WTC11 (cell line): ENCODE measurements at regions not wholly inside any gene's neighbourhood (a gene's known extent, or its start where the extent isn't known, plus 50 kb on each side); places are given as distances from the start of the nearest gene placed in this dataset.
A peak's percentile ranks its signal among the peaks of the same experiment; 100 is the strongest.

Experiments used
- ATAC-seq: fragments of 200-7000 bp; cut with Tn5 transposase; 2 replicates; pipeline ENCODE4 v1.10.0; 2021; ENCODE audit warnings: mild to moderate bottlenecking, moderate library complexity
- CTCF ChIA-PET: fragments of 300-600 bp; sonication (Branson Sonifier 250); formaldehyde crosslinking; loops from one replicate; lab custom pipeline; 2021; ENCODE audit warnings: antibody characterized with exemption; lab: Charles Lee
- POLR2A ChIA-PET: fragments of 350-600 bp; sonication (Branson Sonifier 250); formaldehyde crosslinking; loops from one replicate; lab custom pipeline; 2021; ENCODE audit warnings: antibody characterized with exemption; lab: Charles Lee
- DNase-seq: peaks from one replicate; pipeline ENCODE4 v3.0.0; 2021; ENCODE audit warnings: low spot score
- H3K27ac Mint-ChIP-seq: 2 replicates; pipeline ENCODE4 v1.8.0; 2021; ENCODE audit warnings: mixed read lengths
- H3K27me3 Mint-ChIP-seq: 2 replicates; pipeline ENCODE4 v1.8.0; 2021; ENCODE audit warnings: low read depth, mild to moderate bottlenecking, moderate library complexity, mixed read lengths
- H3K36me3 Mint-ChIP-seq: 2 replicates; pipeline ENCODE4 v1.8.0; 2021; ENCODE audit warnings: mixed read lengths
- H3K4me1 Mint-ChIP-seq: 2 replicates; pipeline ENCODE4 v1.8.0; 2022; ENCODE audit warnings: mixed read lengths
- H3K4me3 Mint-ChIP-seq: 2 replicates; pipeline ENCODE4 v1.8.0; 2021; ENCODE audit warnings: mild to moderate bottlenecking, moderate library complexity, mixed read lengths
- H3K9me3 Mint-ChIP-seq: 2 replicates; pipeline ENCODE4 v1.8.0; 2021; ENCODE audit warnings: mixed read lengths
- AR ChIP-seq: fragments of 250-450 bp; sonication (Bioruptor Pico); IDR thresholded peaks from 2 replicates; pipeline ENCODE4 v1.9.0; 2021; ENCODE audit warnings: mild to moderate bottlenecking
- ATF1 ChIP-seq: sonication (generic); formaldehyde crosslinking; IDR thresholded peaks from 2 replicates; pipeline ENCODE4 v1.8.1; 2023; ENCODE audit warnings: mild to moderate bottlenecking, moderate library complexity, missing genetic modification reagents
- CBFB ChIP-seq: sonication (generic); formaldehyde crosslinking; IDR thresholded peaks from 2 replicates; pipeline ENCODE4 v1.8.1; 2022; ENCODE audit warnings: mild to moderate bottlenecking, low read depth, missing genetic modification reagents
- E2F1 ChIP-seq: sonication (generic); formaldehyde crosslinking; IDR thresholded peaks from 2 replicates; pipeline ENCODE4 v1.8.0; 2022; ENCODE audit warnings: mild to moderate bottlenecking, missing genetic modification reagents
- E2F5 ChIP-seq: sonication (generic); formaldehyde crosslinking; IDR thresholded peaks from 2 replicates; pipeline ENCODE4 v1.8.1; 2022; ENCODE audit warnings: mild to moderate bottlenecking, moderate library complexity, missing genetic modification reagents
- FOXK1 ChIP-seq: sonication (generic); formaldehyde crosslinking; IDR thresholded peaks from 2 replicates; pipeline ENCODE4 v1.8.0; 2022; ENCODE audit warnings: mild to moderate bottlenecking, moderate library complexity, missing genetic modification reagents
- GABPB1 ChIP-seq: sonication (generic); formaldehyde crosslinking; IDR thresholded peaks from 2 replicates; pipeline ENCODE4 v1.8.1; 2023; ENCODE audit warnings: mild to moderate bottlenecking, missing genetic modification reagents
- GRHL2 ChIP-seq: fragments of 250-450 bp; sonication (Bioruptor Pico); IDR thresholded peaks from 2 replicates; pipeline ENCODE4 v1.8.0; 2022; ENCODE audit warnings: mild to moderate bottlenecking, moderate library complexity; ENCODE audit not compliant: insufficient replicate concordance, severe bottlenecking
- GTF2I ChIP-seq: fragments of 250-450 bp; sonication (Bioruptor Pico); conservative IDR thresholded peaks from 2 replicates; pipeline ENCODE4 v1.4.0; 2021; ENCODE audit warnings: mild to moderate bottlenecking
- MAX ChIP-seq: sonication (generic); formaldehyde crosslinking; IDR thresholded peaks from 2 replicates; pipeline ENCODE4 v1.8.0; 2022; ENCODE audit warnings: mild to moderate bottlenecking, missing genetic modification reagents
- MLX ChIP-seq: sonication (generic); formaldehyde crosslinking; IDR thresholded peaks from 2 replicates; pipeline ENCODE4 v1.8.1; 2023; ENCODE audit warnings: mild to moderate bottlenecking, missing genetic modification reagents, moderate library complexity
- NFE2L1 ChIP-seq: sonication (generic); formaldehyde crosslinking; IDR thresholded peaks from 2 replicates; pipeline ENCODE4 v1.8.1; 2023; ENCODE audit warnings: missing genetic modification reagents
- NFYB ChIP-seq: sonication (generic); formaldehyde crosslinking; conservative IDR thresholded peaks from 2 replicates; pipeline ENCODE4 v1.8.0; 2022; ENCODE audit warnings: low read depth, missing genetic modification reagents
- PREB ChIP-seq: sonication (generic); formaldehyde crosslinking; IDR thresholded peaks from 2 replicates; pipeline ENCODE4 v1.8.1; 2022; ENCODE audit warnings: mild to moderate bottlenecking, missing genetic modification reagents, moderate library complexity, borderline replicate concordance
- TCF7 ChIP-seq: sonication (generic); formaldehyde crosslinking; IDR thresholded peaks from 2 replicates; pipeline ENCODE4 v1.8.0; 2022; ENCODE audit warnings: mild to moderate bottlenecking, low read depth, missing genetic modification reagents, moderate library complexity
- TEAD1 ChIP-seq: sonication (generic); formaldehyde crosslinking; IDR thresholded peaks from 2 replicates; pipeline ENCODE4 v1.8.0; 2022; ENCODE audit warnings: mild to moderate bottlenecking, missing genetic modification reagents
- USF2 ChIP-seq: sonication (generic); formaldehyde crosslinking; IDR thresholded peaks from 2 replicates; pipeline ENCODE4 v1.8.1; 2023; ENCODE audit warnings: mild to moderate bottlenecking, missing genetic modification reagents, moderate library complexity
- ZBTB21 ChIP-seq: sonication (generic); formaldehyde crosslinking; IDR thresholded peaks from 2 replicates; pipeline ENCODE4 v1.8.1; 2023; ENCODE audit warnings: mild to moderate bottlenecking, missing genetic modification reagents, borderline replicate concordance
- ZNF317 ChIP-seq: sonication (generic); formaldehyde crosslinking; IDR thresholded peaks from 2 replicates; pipeline ENCODE4 v1.8.1; 2023; ENCODE audit warnings: low read depth, mild to moderate bottlenecking, moderate library complexity, missing genetic modification reagents, borderline replicate concordance
- ZNF423 ChIP-seq: fragments of 250-450 bp; sonication (Bioruptor Pico); IDR thresholded peaks from 2 replicates; pipeline ENCODE4 v2.1.2; 2022; ENCODE audit warnings: mild to moderate bottlenecking, moderate library complexity

- CTCF ChIA-PET: interaction anchor here (1.0 kb wide), 1 partner anchor 15 kb away, joined by 3 read pairs; no protein-coding TSS in a partner anchor
- TF ChIP-seq AR (no peak), MLX (CRISPR knock-in tag) (no peak), NFYB (CRISPR knock-in tag) (no peak), E2F5 (CRISPR knock-in tag) (no peak), ATF1 (no peak), ZNF317 (CRISPR knock-in tag) (no peak)
- POLR2A ChIA-PET: no interaction called here
- ATAC-seq: no peak
- Mint-ChIP-seq H3K4me3 (no peak overlapping the region), H3K27me3 (no peaks in the 10 kb centered on the region), H3K36me3 (no peaks in the 10 kb centered on the region), H3K9me3 (no peaks in the 10 kb centered on the region), H3K4me1 (peaks cover 4% of the 10 kb centered on the region), H3K27ac (no peak overlapping the region)
- DNase-seq: no peak
These were observed 339.4 kb upstream of the ESRRG start for GRCh38 chr1:217062586-217062985.

GRCh38 chr1:217059401-217059800 is 336.2 kb upstream of the ESRRG start:
- H3K4me3 Mint-ChIP-seq: no peak overlapping the region
- no peaks in the 10 kb centered on the region for H3K9me3 Mint-ChIP-seq
- ChIA-PET CTCF (interaction anchor here (1.0 kb wide), 2 partner anchors 11 to 123 kb away, joined by 3 to 10 read pairs; no protein-coding TSS in a partner anchor), POLR2A (no interaction called here)
- TF ChIP-seq CBFB (no peak), USF2 (CRISPR knock-in tag) (no peak), GABPB1 (CRISPR knock-in tag) (no peak), ZBTB21 (no peak), GTF2I (CRISPR knock-in tag) (no peak), NFYB (CRISPR knock-in tag) (no peak), TCF7 (CRISPR knock-in tag) (no peak), NFE2L1 (CRISPR knock-in tag) (no peak), PREB (CRISPR knock-in tag) (no peak), GRHL2 (CRISPR knock-in tag) (no peak), FOXK1 (no peak), ZNF423 (no peak), TEAD1 (CRISPR knock-in tag) (no peak), MAX (CRISPR knock-in tag) (no peak), E2F1 (CRISPR knock-in tag) (no peak)
- H3K4me1 Mint-ChIP-seq: peaks cover 4% of the 10 kb centered on the region
- no peak overlapping the region for H3K27ac Mint-ChIP-seq
- DNase-seq: no peak
- no peaks in the 10 kb centered on the region for H3K36me3 Mint-ChIP-seq
- ATAC-seq: peak; percentile 82
- no peaks in the 10 kb centered on the region for H3K27me3 Mint-ChIP-seq
